ENCODE measurements at regions not wholly inside any gene's neighbourhood (a gene's known extent, or its start where the extent isn't known, plus 50 kb on each side); places are given as distances from the start of the nearest gene placed in this dataset.

- TF ChIP-seq CTCF (IDR thresholded peaks at IDR 0.05; ENCODE audit: low read depth, low read length) (no peak), EZH2phosphoT487 (IDR thresholded peaks at IDR 0.05; ENCODE audit: low read depth) (no peak)
Observed at GRCh38 chr9:75715360-75715759, 175.1 kb upstream of the PCSK5 start.

Data from OCI-LY3 (cell line).